ENCODE measurements at regions not wholly inside any gene's neighbourhood (a gene's known extent, or its start where the extent isn't known, plus 50 kb on each side); places are given as distances from the start of the nearest gene placed in this dataset.

GRCh38 chr4:164177753-164178152 is 576.2 kb upstream of the SMIM31 start:
- peaks cover 25% of the 10 kb centered on the region for H3K9me3 Mint-ChIP-seq
- no peak for TF ChIP-seq CTCF (IDR thresholded peaks at IDR 0.05)
- 0 out of 2 replicates have a peak, but pooled peaks cover 2% of the 10 kb centered on the region for H3K27me3 Mint-ChIP-seq (ENCODE audit: insufficient read depth)
- no peak overlapping the region for H3K4me3 Mint-ChIP-seq
- no peaks in the 10 kb centered on the region for H3K4me1 Mint-ChIP-seq (ENCODE audit: low read depth)
- no peak for DNase-seq
- no peak overlapping the region for H3K27ac Mint-ChIP-seq
- no peaks in the 10 kb centered on the region for H3K36me3 Mint-ChIP-seq (ENCODE audit: low read depth)

GRCh38 chr4:164188236-164188635 is 565.7 kb upstream of the SMIM31 start:
- DNase-seq: no peak
- Mint-ChIP-seq H3K27me3 (ENCODE audit: insufficient read depth) (no peaks in the 10 kb centered on the region), H3K4me1 (ENCODE audit: low read depth) (no peaks in the 10 kb centered on the region), H3K36me3 (ENCODE audit: low read depth) (no peaks in the 10 kb centered on the region), H3K4me3 (no peak overlapping the region), H3K27ac (no peak overlapping the region), H3K9me3 (peaks cover 40% of the 10 kb centered on the region)
- TF ChIP-seq CTCF (IDR thresholded peaks at IDR 0.05): no peak

- no peak for DNase-seq
- H3K27ac Mint-ChIP-seq: no peak overlapping the region
- no peak for TF ChIP-seq CTCF (IDR thresholded peaks at IDR 0.05)
- no peaks in the 10 kb centered on the region for H3K36me3 Mint-ChIP-seq (ENCODE audit: low read depth)
- no peak overlapping the region for H3K4me3 Mint-ChIP-seq
- H3K4me1 Mint-ChIP-seq (ENCODE audit: low read depth): no peaks in the 10 kb centered on the region
- H3K9me3 Mint-ChIP-seq: peaks cover 37% of the 10 kb centered on the region
- H3K27me3 Mint-ChIP-seq (ENCODE audit: insufficient read depth): no peaks in the 10 kb centered on the region
Observed at GRCh38 chr4:164192844-164193243, 561.1 kb upstream of the SMIM31 start.

- no peak for DNase-seq
Observed at GRCh38 chr4:164193676-164194075, 560.3 kb upstream of the SMIM31 start.

GRCh38 chr4:164197556-164197955 is 556.4 kb upstream of the SMIM31 start:
- Mint-ChIP-seq H3K27ac (no peak overlapping the region), H3K4me1 (ENCODE audit: low read depth) (no peaks in the 10 kb centered on the region), H3K36me3 (ENCODE audit: low read depth) (no peaks in the 10 kb centered on the region), H3K27me3 (ENCODE audit: insufficient read depth) (no peaks in the 10 kb centered on the region), H3K4me3 (no peak overlapping the region), H3K9me3 (peaks cover 48% of the 10 kb centered on the region)
- no peak for DNase-seq
- no peak for TF ChIP-seq CTCF (IDR thresholded peaks at IDR 0.05)

More at GRCh38 chr4:164193676-164194075, 560.3 kb upstream of the SMIM31 start:
- peaks cover 34% of the 10 kb centered on the region for H3K9me3 Mint-ChIP-seq
- no peak for TF ChIP-seq CTCF (IDR thresholded peaks at IDR 0.05)
- H3K4me3 Mint-ChIP-seq: no peak overlapping the region
- H3K4me1 Mint-ChIP-seq (ENCODE audit: low read depth): no peaks in the 10 kb centered on the region
- H3K27me3 Mint-ChIP-seq (ENCODE audit: insufficient read depth): no peaks in the 10 kb centered on the region
- H3K27ac Mint-ChIP-seq: no peak overlapping the region
- no peaks in the 10 kb centered on the region for H3K36me3 Mint-ChIP-seq (ENCODE audit: low read depth)

- no peaks in the 10 kb centered on the region for H3K36me3 Mint-ChIP-seq (ENCODE audit: low read depth)
- no peak for TF ChIP-seq CTCF (IDR thresholded peaks at IDR 0.05)
- DNase-seq: no peak
- peaks cover 43% of the 10 kb centered on the region for H3K9me3 Mint-ChIP-seq
- no peak overlapping the region for H3K27ac Mint-ChIP-seq
- peaks cover 1% of the 10 kb centered on the region; the same call in 1 of the 2 replicates for H3K27me3 Mint-ChIP-seq (ENCODE audit: insufficient read depth)
- H3K4me1 Mint-ChIP-seq (ENCODE audit: low read depth): no peaks in the 10 kb centered on the region
- H3K4me3 Mint-ChIP-seq: no peak overlapping the region
Observed at GRCh38 chr4:164203476-164203875, 550.5 kb upstream of the SMIM31 start.
